Renal cortical epithelial cell (primary cell): ENCODE measurements at regions not wholly inside any gene's neighbourhood (a gene's known extent, or its start where the extent isn't known, plus 50 kb on each side); places are given as distances from the start of the nearest gene placed in this dataset.
A peak's percentile ranks its signal among the peaks of the same experiment; 100 is the strongest.

ENCODE experiments used
- DNase-seq: peaks from one replicate; pipeline ENCODE4 v3.0.0-alpha.2; 2011; ENCODE audit warnings: low read depth

- DNase-seq: peak; percentile 34
These were observed 184.2 kb downstream of the EFNB2 start for GRCh38 chr13:106351251-106351650.

DNA sequence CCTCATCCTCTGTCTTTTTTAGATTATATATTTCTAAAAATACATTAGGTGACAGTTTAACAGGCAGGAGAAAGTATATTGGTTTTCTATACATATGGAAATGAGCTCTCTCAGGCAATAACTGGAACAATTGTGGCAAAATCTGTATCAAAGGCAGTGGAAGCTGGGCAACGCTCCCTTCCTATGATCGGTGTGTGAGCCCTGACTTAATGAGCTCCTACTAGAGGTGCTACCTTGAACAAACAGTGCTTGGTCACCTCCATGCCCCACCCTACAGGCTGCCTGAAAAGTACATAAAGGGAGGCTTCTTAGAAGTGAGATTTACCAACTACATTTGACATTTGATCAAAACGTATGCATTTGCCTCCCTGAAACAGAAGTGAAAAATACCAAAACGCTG lies 185.3 kb downstream of the EFNB2 start:
- no peak for DNase-seq

DNA sequence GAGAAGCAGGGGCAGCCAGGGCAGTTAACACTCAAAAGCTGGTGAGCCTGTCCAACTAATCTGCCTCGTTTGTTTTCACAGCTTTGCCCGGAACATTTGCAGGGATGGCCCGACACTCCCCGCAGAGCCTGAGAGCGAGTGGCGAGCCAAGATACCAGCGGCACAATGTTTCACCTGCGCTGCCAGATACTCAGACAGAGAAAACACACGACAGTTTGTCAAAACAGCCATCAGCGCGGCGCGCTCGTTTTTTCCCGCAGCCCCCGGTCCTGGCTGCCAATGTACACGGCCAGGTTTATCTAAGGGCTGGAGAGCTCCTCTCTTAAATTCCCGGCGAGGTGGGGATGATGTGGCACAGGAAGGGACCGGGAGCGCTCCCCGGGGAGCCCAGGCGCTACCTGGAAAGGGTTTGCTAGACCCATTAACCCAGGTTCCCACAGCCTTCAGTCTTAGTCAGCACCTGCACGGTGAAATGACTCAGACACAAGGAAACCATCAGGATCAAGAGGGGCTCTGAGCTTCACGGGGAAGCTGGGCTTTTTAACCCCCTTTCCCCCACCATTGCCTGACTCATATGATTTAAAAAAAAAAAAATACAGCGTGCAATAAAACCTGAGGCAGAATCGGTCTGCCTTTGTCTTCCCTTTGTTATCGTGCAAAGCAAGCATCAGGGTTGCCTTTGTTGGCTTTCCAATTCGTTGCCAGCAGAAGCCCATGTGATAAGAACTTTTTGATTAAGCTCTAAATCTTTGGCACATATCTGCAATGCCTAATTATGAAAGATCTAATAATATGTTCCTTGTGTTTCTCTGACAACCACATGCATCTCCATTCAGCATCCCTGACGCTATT lies 186.2 kb downstream of the EFNB2 start:
- DNase-seq: peak; percentile 87

DNA sequence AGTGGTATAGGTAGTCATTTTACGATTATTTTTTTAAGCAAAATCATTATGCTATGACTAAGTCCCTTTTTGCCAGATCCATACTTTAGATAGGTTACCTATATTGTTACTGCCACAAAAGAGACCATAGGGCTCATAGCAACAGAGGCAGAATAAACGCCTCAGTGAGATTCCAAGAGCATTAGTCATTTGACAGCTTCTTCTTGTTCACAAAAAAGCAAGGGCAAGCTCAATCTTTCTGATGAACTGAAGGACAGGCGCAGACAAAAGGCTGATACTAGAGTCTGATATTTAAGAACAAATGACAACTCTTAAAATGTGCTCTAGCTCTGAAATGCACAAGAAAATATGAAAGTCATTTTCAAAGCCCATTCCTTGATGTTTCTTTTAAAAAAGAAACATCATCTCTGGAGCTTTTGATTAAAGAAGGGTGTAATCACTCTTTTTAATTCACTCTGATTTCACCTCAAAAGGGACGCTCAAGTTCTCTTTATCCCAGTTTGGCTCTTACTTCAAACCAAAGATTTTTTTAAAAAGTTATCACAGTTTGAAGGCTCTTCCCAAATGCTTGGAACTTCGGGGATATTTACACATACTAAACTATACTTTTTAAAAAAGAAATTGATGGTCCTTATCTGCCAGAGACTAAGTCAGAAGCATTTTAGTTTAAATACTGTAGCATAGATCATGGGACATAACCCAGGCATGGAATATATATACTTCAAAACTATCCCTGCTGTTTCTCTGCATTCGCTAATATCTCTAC lies 187.2 kb downstream of the EFNB2 start:
- peak; percentile 85 for DNase-seq

- no peak for DNase-seq
These were observed 191.1 kb downstream of the EFNB2 start for GRCh38 chr13:106344342-106344741.

GRCh38 chr13:106343836-106344235 lies 191.6 kb downstream of the EFNB2 start:
- no peak for DNase-seq

DNA sequence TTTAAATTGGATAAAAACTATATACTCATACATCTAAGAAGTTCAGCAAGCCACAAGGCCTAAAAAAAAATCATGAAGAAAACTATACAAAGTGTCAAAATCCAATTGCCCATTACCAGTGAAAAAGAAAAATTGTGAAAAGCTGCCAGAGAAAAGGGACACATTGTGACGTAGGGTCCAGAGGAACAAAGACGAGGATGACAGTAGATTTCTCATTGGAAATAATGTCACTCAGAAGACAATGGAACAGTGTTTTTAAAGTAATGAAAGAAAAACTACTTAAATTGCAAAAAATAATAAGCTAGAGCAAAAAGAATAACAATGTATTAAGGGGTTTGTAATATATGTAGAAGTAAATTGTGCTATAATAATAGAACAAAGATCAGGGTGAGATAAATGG lies 195.2 kb downstream of the EFNB2 start:
- DNase-seq: no peak

DNA sequence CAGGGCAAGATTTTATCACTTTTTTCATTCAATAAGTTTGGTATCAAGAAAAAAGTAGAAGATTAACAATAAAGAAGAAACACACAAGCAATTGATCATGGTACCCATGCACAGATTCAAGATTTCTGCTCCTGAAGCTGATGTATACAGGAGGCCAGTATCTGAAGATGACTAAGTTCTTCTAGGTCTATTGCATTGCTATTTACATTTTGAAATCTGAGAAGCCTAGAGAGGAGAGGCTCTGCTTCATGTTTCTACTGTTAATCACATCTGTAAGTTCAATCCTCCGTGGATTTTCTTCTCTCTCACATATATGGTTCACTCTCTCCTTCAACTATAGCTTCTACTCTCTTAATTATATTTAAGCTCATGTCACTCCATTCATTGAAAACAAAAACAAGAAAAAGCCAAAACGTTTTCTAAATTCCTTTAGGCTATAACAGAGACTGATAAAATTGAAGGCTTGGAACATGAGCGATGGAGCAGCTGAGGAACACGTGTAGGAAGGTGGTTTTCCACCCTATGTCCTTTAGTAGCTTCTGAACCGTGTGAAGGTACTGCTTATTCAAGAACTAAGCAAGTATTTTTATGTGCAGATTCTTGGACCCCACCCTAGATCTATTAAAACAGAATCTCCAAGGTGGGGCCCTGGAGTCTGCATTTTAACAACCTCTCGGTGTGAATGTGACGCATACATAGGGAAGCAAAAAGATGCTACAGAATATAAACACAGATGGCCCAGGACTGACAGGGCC lies 198.2 kb downstream of the EFNB2 start:
- DNase-seq: no peak

DNA sequence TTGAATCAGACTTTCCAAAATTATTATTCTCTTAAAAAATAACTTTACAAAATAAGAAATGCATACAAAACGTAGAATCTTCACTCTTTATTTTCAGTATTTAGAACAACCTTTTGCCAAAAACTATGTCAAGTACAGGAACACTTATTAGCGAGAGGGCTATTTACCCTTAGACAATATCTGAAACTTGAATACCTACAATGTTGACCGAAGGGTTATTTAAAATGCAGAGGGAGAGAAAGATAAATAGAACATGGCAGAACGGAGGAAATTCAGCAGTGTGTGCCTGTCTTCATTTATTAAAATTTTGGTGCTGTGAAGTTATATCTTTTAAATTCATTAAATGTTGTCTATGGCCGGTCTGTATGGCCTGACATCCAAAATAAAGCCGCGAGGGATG lies 198.8 kb downstream of the EFNB2 start:
- no peak for DNase-seq

DNA sequence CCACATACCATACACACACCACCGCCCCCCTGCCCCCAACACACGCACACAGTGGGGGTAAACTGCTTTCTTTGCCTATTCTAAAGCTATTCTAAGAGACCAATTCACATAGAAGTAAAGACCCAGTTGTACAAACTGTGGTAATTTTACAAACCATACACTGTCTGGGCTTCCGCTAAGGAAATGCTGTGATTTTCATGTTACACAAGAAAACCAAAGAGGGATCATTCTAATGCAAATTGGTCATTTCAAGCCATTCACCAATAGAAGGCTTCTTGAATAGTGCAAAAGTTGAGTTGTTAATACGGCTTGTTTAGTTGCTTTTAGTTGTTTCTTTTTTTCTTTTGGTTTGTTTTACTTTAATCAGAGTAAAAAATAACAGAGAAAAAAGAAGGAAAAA lies 202.8 kb downstream of the EFNB2 start:
- DNase-seq: no peak

DNA sequence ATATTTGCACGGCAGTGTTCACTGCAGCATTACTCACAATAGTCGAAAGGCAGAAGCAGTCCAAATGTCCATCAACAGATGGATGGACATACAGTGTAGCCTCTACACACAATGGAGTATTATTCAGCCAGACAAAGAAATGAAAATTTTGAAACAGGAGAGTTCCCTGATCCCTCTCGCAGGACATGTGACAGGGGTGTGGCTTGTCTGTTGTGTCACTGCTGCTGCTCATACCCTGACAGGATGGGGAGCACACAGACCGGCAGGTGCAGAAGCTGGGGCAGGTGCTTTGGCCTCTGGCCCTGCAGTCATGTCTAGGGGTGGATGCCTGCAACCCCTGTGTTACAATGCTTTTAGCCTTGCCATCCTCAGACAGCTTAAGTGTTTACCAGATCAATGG lies 204.3 kb downstream of the EFNB2 start:
- no peak for DNase-seq

DNA sequence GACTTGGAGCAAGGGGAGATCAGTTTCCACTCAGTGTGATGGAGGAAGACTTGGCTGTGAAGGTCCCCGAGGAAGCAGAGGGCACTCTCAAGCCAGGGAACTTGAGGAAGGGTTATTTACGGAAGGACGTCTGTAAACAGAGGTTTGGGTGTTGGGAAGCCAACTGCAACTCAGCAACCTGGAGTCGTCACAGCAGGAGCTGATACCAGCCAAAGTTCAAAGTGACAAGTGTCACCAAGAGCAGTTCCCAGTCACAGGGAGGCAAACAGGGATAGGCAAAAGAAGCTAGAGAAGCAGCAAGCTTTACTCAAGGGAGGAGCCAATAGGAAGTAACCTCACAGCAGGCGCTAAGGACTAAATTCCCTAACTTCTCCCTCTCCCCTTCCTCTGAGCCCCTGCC lies 205.5 kb downstream of the EFNB2 start:
- no peak for DNase-seq

DNA sequence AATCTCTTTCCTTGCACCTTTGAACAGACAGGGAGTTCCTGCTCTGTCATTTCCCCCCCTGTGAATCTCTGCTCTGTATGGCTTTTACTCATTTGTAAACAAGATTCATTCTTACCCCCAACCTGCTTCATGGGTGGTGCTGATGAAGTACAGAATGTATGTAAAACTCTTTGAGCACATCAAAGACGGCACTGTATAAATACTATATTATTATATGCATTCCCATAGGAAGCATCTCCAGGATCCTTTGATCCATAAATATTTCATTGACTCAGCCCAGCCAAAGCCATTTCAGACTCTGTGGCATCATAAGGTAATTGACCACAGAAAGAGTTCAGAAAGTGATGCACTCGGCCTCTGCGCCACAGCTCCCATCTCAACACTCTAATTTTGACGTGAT lies 208.7 kb downstream of the EFNB2 start:
- DNase-seq: no peak

DNA sequence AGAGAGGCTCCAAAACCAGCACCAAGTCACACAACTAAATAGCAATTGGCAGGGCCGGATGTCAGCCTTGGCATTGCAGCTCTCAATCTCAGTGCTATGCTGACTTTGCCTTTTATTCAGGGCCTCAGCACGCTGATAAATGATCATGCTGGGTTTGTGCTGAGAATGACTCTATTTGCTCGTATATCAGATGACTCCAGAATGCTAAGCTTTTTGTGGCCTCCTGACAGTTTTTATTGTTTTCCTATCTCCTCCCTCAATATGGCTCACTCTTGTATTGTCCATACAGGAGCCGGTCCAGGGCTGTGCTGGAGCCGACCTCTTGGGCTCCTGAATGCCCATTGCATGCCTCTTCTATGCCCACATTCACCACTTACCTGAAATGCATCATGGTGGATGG lies 211.0 kb downstream of the EFNB2 start:
- DNase-seq: no peak

DNA sequence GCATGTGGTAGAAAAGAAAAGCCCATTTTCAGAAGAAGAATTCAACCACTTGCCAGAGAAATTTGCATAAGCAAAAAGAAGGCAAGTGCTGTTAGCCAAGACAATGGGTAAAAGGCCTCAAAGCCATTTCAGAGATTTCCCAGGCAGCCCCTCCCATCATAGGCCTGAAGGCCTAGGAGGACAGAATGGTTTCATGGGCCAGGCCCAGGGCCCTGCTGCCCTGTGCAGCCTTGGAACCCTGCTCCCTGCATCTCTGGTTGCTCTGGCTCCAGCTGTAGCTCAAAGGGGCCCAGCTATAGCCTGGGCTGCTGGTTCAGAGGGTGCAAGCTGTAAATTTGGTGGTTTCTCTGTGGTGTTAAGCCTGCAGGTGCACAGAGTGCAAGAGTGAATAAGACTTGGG lies 212.8 kb downstream of the EFNB2 start:
- DNase-seq: no peak

DNA sequence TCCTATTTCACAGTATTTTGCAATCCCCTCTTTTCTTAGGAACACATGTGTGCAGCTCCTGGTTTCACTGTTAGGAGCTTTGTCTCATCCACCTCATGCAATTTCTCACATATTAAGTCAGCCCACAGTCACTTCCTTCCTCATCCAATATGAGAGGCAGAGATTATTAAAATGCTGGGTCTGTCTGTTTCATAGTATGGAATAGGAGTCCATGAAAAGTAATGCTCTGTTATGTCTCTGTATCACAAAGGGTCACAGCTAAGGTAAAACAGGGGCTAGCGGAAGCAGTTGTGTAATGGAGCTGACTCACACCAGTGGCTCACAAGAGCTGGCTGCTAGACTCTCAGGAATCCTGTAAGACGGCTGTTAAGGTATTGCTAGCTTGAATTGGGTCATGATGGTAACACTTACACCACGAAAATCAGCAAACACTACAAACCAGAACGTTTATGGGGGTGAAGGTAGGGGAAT lies 216.5 kb downstream of the EFNB2 start:
- peak; percentile 96 for DNase-seq

- DNase-seq: no peak
These were observed 221.0 kb downstream of the EFNB2 start for GRCh38 chr13:106314417-106314816.

- no peak for DNase-seq
These were observed 224.5 kb downstream of the EFNB2 start for GRCh38 chr13:106311004-106311403.

DNA sequence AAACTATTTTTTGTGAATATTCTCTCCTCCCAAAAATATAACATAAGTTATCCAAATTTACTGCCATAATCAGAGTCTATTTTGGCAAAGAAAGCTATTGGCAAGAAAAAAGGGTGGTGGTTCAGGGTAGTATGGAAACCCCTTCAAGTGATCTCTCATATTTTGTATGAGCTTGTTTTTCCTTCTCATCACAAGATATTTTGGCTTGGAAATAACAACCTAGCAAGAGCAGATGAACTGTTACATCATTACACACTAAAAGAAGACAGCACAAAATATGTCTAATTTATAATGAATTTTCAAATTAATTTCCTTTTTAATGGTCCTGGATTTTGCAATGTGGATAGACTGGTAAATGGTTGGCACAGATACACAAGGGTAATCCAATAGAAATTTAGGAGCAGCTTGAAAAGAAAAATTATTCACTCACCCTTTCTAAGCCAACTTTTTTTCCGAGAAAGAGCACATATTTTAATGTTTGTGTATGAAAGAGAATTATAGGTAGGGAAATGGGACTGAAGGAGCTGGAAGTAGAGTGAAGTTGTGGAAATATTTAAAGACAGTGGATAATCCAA lies 225.1 kb downstream of the EFNB2 start:
- DNase-seq: no peak

DNA sequence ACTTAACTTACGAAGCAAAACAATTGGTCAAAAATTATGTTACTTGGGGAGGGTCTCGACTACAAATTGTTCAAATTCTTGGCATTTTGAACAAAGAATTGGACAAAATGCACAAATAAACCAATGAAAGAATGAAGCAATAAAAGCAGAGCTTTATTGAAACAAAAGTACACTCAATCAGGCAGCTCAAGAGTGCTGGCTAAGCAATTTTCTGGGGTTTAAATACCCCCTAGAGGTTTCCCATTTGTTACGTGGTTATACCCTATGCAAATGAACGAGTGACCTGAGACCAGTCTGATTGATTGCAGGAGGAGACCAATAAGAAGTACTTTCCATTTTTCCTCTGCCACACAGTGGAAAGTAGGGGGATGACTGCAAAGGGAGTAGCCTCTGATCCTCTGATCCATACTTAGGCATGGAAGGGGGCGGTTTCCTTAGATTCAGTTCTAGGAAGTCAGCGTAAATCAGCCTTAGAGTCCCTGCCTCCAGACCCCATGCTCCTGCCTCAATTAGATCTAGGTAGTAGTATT lies 228.6 kb downstream of the EFNB2 start:
- no peak for DNase-seq

DNA sequence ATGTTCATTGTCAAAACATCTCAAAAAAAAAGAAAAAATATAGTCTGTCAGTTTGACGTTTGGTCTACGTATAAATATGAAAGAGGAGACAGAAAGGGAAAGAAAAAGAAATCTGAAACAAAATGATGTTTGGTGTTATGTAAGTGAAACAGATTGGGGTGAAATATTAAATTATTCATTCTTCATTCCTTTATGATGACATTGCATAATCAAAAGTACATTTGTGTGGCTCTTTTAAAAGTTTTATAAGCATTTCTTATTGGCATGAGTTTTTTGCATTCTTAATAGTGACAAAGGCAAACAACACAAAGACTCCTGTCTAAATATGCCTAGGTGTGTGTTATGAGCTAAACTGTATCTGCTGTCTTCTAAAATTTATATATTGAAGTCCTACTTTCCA lies 232.6 kb downstream of the EFNB2 start:
- no peak for DNase-seq

DNA sequence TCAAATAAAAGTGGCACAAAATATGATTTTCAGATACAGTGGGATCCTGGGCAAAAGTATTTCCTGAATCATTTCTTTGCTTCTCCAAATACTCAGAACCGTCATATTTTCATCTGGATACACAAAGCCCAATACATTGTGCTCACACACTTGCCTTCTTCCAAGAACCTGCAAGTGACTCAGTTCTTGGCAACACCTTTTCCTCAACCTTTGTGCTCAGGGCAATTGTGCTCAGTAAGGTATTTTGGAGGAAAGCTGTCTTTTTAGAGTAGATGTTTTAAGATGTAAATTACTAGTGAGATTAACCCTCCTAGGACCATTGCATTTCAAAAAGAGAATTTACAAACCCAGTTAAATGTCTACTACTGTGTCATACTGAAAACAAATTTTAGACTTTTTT lies 233.5 kb downstream of the EFNB2 start:
- DNase-seq: peak; percentile 19
